GM12864 (cell line): ENCODE measurements at regions not wholly inside any gene's neighbourhood (a gene's known extent, or its start where the extent isn't known, plus 50 kb on each side); places are given as distances from the start of the nearest gene placed in this dataset.
"Not testable (repeated sequence)": the region's sequence is repeated elsewhere in the genome, so short reads cannot be mapped to it uniquely, and the experiment has no call there.

Experiments
- DNase-seq: peaks from one replicate; pipeline ENCODE4 v3.0.0-alpha.2; 2011; ENCODE audit warnings: low read depth
- H3K4me3 ChIP-seq: 2 replicates; pipeline ENCODE4 v1.5.1; 2011; ENCODE audit warnings: mild to moderate bottlenecking, low read depth, low read length, control low read depth
- TF ChIP-seq, protein P1 (sequence below): IDR thresholded peaks from 2 replicates; pipeline ENCODE4 v1.5.1; 2011; ENCODE audit warnings: low read depth, mild to moderate bottlenecking, moderate library complexity, low read length, control low read depth, inconsistent platforms; ENCODE audit errors: missing control alignments

DNA sequence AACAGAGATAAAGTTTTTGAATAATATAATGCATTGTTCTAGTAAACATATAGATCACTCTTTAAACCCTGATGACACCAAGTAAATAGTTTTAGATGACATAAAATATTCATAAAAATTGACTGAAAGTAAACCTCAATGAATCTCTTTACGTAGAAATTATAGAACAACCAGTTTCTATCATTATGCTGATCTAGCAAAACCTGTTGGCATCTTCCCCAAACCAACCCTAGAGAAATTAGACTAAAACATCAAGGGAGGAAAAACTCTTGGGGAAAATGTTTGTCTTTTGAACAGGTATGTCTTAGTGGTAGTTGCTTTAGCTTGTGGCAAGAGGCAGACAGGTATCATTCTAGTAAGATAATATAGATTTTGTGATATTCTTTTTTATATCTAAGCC lies 747.0 kb upstream of the CDH6 start:
- TF ChIP-seq, protein P1, sequence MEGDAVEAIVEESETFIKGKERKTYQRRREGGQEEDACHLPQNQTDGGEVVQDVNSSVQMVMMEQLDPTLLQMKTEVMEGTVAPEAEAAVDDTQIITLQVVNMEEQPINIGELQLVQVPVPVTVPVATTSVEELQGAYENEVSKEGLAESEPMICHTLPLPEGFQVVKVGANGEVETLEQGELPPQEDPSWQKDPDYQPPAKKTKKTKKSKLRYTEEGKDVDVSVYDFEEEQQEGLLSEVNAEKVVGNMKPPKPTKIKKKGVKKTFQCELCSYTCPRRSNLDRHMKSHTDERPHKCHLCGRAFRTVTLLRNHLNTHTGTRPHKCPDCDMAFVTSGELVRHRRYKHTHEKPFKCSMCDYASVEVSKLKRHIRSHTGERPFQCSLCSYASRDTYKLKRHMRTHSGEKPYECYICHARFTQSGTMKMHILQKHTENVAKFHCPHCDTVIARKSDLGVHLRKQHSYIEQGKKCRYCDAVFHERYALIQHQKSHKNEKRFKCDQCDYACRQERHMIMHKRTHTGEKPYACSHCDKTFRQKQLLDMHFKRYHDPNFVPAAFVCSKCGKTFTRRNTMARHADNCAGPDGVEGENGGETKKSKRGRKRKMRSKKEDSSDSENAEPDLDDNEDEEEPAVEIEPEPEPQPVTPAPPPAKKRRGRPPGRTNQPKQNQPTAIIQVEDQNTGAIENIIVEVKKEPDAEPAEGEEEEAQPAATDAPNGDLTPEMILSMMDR, result no peak
- DNase-seq, result no peak
- H3K4me3 ChIP-seq, result no peak overlapping the region

DNA sequence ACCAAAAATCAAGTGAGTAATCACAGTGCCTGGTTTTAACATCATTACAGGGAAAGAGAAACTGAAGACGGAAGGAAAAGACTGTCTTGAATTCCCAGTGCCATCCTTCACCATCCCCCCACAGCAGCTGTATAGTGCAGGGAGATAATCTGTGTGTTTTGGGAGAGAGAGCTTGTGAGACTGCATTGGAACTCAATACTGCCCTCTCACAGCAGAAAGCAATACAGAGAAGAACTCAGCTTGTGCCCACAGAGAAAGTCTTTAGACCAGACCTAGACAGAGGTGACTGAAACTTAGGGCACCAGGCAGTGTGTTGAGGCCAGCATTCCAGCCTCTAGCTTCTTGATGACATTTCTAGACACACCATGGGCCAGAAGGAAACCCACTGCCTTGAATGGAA lies 754.7 kb upstream of the CDH6 start:
- no peak for DNase-seq
- TF ChIP-seq, protein P1, result no peak
- no peak overlapping the region for H3K4me3 ChIP-seq

DNA sequence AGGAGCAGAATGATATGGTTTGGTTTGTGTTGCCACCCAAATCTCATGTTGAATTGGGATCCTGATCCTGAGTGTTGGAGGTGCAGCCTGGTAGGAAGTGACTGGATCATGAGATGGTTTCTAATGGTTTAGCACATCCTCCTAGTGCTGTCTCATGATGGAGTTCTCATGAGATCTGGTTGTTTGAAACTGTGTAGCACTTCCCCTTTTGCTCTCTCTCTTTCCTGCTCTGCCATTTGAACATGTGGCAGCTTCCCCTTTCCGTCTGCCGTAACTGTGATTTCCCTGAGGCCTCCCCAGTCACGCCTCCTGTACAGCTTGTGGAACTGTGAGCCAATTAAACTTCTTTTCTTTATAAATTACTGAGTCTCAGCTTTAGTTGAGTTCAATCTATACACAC lies 756.8 kb upstream of the CDH6 start:
- no peak for DNase-seq
- no peak overlapping the region for H3K4me3 ChIP-seq
- TF ChIP-seq, protein P1, result no peak

DNA sequence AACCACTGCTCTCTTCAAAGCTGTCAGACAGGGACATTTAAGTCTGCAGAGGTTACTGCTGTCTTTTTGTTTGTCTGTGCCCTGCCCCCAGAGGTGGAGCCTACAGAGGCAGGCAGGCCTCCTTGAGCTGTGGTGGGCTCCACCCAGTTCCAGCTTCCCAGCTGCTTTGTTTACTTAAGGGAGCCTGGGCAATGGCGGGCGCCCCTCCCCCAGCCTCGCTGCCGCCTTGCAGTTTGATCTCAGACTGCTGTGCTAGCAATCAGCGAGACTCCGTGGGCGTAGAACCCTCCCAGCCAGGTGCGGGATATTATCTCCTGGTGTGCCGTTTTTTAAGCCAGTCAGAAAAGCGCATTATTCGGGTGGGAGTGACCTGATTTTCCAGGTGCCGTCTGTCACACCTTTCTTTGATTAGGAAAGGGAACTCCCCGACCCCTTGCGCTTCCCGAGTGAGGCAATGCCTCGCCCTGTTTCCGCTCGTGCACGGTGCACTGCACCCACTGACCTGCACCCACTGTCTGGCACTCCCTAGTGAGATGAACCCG lies 764.5 kb upstream of the CDH6 start:
- DNase-seq, H3K4me3 ChIP-seq: not testable (repeated sequence)

DNA sequence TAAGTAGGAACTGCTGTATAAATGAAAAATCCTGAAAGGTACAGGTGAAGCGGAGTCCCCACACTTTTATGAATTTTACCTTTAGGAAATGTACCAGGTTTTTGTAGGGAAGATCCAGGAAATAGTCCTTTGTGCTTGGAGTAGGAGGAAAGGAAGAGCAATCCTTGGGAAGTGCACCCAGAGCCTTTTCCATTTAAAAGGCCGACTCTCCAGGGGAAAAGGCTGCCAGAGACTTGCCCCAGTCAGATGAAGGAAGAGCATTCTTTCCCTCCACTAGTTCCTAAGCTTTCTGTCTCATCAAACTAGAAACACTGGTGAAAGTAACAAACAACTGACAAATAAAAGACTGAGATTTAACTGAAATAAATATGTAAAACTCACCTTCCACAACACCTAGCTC lies 779.4 kb upstream of the CDH6 start:
- no peak overlapping the region for H3K4me3 ChIP-seq
- no peak for DNase-seq
- TF ChIP-seq, protein P1, result no peak

DNA sequence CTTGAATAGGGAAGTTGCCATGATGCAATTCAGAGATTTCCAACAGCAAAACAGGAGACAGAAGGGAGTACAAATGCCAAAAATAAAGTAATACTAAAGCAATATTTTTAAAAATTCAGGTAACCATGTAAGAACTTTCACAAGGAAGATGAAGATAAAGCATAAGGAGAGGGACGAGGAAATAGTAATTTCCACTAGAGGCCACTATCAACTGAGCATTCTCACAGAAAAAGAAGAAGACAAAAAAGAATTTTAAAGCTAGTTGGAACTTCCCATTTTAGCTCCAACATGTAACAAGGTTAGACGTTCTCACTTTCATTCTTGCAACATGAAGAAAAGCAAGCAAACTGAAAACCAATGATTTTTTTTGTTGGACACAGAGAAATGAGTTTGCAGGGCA lies 779.9 kb upstream of the CDH6 start:
- no peak overlapping the region for H3K4me3 ChIP-seq
- DNase-seq, result no peak
- TF ChIP-seq, protein P1, result no peak

DNA sequence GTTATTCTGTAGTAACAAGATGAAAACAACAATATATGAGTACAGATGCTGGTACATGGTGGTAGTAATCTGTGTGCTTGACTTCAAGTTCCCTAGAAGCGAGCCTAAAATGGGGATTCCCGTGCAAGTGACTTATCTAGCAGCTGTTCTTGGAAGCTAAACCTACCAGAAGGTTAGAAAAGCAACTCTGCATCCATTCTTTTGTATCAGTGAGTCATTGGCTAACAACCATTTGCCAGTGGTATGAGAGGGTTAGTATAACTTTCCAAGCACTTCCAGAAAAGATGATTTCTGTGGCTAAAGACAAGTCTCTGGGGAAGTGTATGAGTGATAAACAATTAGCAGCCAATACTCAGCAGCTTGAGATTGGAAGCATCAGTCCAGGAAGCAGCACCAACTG lies 787.7 kb upstream of the CDH6 start:
- DNase-seq, result no peak
- TF ChIP-seq, protein P1, result no peak
- H3K4me3 ChIP-seq, result no peak overlapping the region

DNA sequence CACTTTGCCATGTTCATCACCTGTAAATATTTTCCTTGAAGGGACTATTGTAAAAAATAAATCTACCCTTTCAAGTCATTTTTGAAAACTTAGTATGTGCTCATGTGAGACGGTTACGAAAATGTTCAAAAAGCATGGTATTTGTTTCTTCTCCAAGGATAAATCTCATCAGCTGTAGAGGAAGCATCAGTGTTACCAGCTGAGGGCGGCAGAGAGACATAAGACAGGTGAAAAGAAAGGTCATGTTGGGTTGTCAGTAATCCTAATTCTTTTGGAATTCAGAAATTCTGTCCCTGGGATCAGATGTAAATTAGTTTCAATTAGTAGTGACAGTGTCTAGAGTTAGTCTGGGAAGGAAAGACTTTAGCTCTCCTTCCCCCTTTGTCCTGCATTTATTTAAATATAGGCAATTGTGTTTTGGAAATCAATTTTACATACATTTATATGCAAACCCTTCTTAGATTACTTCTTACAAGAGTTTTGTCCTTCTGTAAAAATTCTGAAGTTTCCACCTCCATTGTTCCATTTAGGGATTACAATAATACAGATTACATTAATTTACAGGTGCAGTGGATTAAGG lies 791.9 kb upstream of the CDH6 start:
- H3K4me3 ChIP-seq, result no peak overlapping the region
- TF ChIP-seq, protein P1, result no peak
- DNase-seq, result no peak
